Inflammatory macrophage treated with lipopolysaccharide for 4 hours (primary cell): ENCODE measurements at regions not wholly inside any gene's neighbourhood (a gene's known extent, or its start where the extent isn't known, plus 50 kb on each side); places are given as distances from the start of the nearest gene placed in this dataset.

Experiments
- DNase-seq: peaks from one replicate; pipeline ENCODE4 v3.0.0-alpha.2; 2020

GRCh38 chr21:22609802-22610201, 1611.6 kb downstream of the NCAM2 start:
- no peak for DNase-seq

- DNase-seq, result no peak
These were observed 1629.7 kb downstream of the NCAM2 start for GRCh38 chr21:22627911-22628310.

GRCh38 chr21:22630953-22631465, 1632.8 kb downstream of the NCAM2 start:
- no peak for DNase-seq

DNA sequence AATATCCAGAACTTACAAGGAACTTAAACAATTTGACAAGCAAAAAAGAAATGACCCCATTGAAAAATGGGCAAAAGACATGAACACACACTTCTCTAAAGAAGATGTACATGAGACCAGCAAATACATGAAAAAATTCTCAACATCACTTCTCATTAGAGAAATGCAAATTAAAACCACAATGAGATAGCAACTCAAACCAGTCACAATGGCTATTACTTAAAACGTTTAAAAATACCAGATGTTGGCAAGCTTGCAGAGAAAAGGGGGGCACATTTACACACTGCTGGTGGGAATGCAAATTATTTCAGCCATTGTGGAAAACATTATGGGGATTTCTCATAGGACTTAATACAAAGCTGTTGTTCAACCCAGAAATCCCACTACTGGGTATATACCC, 1634.0 kb downstream of the NCAM2 start:
- DNase-seq, result no peak

DNA sequence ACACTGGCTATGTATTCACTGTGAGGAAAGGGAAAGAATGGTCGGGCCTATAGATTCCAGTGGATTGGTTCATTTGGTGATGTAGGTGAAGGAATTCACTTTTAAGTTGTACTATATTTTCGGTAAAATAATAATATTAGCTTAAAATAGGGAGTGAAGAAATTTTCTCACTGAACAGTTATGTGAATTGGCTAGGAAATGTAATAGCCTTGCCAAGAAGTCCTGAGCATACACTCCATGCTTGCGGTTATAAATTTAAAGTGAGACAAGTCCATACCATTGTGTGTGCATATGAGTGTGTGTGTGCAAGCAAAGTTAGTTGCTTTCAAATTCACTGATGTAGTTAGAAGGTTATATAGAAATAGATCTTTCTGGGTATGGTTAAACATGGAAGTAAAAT, 1651.0 kb downstream of the NCAM2 start:
- no peak for DNase-seq

GRCh38 chr21:22650226-22650625, 1652.0 kb downstream of the NCAM2 start:
- DNase-seq, result no peak

- DNase-seq, result no peak
These were observed 1659.6 kb downstream of the NCAM2 start for GRCh38 chr21:22657781-22658180.

GRCh38 chr21:22670148-22670547, 1671.9 kb downstream of the NCAM2 start:
- DNase-seq, result no peak

DNA sequence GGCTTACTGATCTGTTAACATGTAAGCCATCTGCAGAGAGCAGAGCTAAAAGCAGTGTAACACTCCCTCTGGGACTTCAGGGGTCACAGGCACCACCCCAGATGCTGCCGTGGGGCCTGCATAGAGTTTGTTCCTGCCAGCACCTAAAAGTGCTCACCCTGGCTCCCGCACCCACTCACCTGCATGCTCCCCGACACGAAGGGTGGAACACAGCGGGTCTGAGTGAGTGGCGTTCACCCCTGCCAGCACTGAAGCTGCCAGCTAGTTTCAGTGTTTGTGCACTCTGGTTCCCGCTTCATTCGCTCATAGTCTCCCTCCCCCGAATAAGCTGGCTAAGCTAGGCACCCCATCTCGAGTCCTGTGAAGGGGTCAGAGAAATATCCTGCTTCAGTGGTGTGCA, 1681.0 kb downstream of the NCAM2 start:
- DNase-seq, result no peak

- no peak for DNase-seq
These were observed 1693.4 kb downstream of the NCAM2 start for GRCh38 chr21:22691658-22692057.

GRCh38 chr21:22703521-22703920, 1705.3 kb downstream of the NCAM2 start:
- DNase-seq, result no peak

DNA sequence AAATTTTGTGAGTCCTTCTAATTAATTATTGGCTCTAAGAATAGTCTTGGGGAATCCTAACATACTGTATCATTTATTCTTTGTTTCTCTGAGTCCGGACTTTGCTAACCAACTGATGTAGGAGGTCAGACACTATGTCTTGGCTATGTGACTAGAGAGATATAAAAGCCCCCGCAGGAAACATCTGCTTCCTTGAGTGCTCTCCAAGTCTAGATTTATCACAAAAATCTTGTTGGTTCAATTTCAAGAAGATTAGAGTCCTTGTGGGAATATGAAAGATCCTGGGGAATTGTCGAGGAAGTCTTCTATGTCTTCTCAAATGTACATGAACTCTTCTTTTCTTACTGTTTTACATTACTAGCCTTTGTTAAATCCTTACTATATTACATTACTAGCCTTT, 1712.5 kb downstream of the NCAM2 start:
- DNase-seq, result no peak

DNA sequence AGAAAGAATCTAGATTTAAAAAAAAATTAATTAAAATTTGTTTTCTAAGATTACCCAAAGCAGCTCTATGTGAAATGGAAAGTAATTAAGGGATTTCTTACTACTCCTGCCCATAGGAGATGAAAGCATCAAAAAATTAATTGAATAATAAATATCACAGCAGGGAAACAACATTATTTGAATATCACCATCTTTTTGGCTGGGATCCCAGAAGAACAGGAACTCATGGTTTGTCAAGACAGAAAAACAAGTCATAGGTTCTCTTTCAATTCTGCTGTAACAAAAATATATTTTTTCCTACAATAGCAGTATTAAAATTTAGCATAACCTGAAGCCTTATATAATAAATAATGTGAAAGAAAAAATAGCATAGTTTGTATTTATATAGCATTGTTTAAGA, 1713.4 kb downstream of the NCAM2 start:
- no peak for DNase-seq

DNA sequence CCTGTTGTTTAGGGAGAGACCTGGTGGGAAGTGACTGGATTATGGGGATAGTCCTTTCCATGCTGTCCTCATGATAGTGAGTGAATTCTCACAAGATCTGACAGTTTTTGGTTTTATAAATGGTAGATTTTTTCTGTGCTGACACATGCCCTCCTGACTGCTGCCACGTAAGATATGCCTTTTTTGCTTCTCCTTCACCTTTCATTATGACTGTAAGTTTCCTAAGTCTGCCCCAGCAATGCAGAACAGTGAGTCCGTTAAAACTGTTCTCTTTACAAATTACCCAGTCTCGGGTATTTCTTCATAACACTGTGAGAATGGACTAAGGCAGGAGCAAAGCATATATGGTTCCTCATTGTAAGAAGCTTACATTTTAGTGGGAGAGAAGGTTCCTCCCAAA, 1727.2 kb downstream of the NCAM2 start:
- no peak for DNase-seq

DNA sequence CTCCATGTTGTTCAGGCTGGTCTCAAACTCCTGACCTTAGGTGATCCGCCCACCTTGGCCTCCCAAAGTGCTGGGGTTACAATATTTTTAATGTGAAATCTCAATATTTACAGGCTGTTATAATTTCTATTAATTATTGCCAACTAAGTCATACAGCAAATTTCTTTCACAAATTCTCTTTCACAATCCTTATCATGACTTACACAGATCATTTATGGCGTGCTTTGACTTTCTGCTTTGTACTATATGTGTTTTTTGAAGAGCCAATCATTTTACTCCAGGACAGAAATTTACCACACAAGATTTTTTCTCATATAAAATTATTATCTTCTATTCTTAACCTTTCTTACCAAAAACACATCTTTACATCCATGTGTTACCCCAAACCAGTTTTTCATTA, 1729.9 kb downstream of the NCAM2 start:
- no peak for DNase-seq

DNA sequence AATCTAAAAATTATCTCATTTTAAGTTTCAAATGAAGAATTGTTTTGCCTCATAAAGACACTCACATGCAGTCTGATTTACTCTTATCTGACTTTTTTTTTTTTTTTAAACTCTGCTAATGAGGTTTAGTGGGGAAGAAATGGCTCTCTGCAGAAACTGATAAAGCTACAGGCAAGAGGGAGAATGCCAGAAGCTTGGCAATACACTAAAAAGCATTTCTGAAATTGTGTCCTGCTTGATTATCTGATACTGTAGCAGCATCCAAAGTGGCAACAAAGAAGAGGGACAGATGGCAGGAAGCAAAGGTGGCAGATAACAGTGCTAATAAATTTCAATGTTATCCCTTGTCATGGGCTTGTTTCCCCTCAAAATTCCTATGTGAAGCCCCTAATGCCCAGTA, 1744.9 kb downstream of the NCAM2 start:
- DNase-seq, result no peak

- no peak for DNase-seq
These were observed 1756.5 kb downstream of the NCAM2 start for GRCh38 chr21:22754746-22755145.

DNA sequence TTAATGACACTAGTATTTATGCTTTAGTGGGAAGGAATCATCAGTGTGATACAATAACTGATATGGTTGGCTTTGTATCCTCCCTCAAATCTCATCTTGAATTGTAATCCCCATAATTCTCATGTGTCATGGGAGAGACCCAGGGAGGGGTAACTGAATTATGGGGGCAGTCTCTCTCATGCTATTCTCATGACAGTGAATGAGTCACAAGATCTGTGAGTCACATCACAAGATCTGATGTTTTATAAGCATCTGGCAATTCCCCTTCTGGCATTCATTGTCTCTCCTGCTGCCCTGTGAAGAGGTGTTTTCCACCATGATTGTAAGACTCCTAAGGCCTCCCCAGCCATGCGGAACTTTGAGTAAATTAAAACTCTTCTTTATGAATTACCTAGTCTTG, 1760.3 kb downstream of the NCAM2 start:
- DNase-seq, result peak; percentile 0

- no peak for DNase-seq
These were observed 1764.3 kb downstream of the NCAM2 start for GRCh38 chr21:22762463-22762862.

DNA sequence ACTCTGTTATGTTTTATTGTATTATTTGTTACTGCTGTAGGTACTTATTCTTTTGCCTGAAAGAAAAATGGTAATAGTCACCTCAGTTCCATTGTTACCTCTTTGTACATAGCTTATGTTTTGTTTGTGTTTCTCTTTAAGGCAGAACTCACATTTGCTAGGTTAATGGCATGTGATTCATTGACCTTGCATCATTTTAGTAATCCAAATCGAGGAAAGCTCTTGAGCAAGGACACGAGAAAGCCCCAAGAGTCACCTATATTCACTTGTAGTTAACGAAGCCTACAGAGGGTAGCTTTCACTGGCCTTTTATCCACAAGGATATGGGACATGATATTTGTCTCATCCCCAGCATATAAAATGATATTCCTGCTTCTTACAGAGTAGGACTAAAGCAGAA, 1765.2 kb downstream of the NCAM2 start:
- DNase-seq, result no peak

DNA sequence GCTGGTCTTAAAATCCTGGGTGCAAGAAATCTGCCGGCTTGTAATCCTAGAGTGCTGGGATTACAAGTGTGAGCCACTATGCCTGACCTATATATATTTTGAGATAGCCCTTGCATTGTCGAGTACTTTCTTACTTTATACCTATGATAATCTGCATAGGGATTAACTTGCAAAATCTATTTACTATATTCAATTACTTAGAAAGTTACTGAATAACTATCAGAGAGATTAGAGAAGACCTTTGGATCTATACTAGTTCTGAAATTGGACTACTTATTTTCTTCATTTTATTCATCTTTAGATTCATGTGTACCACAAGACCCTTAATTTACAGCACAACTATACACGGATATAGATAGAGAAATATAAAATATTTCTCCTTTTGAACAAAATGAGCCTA, 1766.0 kb downstream of the NCAM2 start:
- no peak for DNase-seq

GRCh38 chr21:22791376-22791775, 1793.2 kb downstream of the NCAM2 start:
- no peak for DNase-seq

GRCh38 chr21:22791986-22792560, 1793.9 kb downstream of the NCAM2 start:
- DNase-seq, result peak; percentile 39

DNA sequence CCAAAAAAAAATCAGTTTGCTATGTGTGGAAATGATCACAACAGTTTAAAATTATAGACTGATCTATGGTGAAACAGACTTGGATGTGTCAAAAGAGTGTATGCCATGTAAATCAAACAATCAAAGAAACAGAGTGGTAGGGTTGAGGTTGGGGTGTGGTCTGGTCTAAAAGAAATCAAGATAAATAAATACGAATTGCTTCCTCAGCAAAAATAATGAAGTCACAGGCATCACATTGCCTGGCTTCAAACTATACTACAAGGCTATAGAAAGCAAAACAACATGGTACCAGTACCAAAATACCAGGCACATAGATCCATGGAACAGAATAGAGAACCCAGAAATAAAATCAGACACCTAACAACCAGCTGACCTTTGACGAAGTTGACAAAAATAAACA, 1796.9 kb downstream of the NCAM2 start:
- no peak for DNase-seq

GRCh38 chr21:22795644-22796043, 1797.4 kb downstream of the NCAM2 start:
- DNase-seq, result no peak

GRCh38 chr21:22796147-22796546, 1797.9 kb downstream of the NCAM2 start:
- DNase-seq, result no peak
